ENCODE measurements at regions not wholly inside any gene's neighbourhood (a gene's known extent, or its start where the extent isn't known, plus 50 kb on each side); places are given as distances from the start of the nearest gene placed in this dataset.

DNA sequence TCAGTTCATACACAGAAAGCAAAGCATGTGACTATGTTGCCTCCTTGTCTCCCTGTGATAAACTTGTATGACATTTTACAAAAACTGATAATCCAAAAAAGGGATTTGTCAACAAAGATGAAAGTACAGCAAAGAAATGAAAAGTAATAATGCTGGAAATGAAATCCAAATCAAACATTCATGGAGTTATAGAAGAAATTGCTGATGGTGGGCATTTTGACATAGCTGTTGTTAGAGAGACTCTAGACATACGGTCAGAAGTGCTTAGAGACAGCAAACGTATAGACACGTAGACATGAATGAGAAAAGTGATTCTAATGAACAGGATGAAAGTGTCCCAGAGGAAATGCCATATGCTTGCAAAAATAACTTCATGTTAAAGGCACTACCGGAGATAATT lies 186.9 kb upstream of the RGMB start:
- H4K20me1 ChIP-seq (ENCODE audit: insufficient read depth, poor library complexity, severe bottlenecking) = no peaks in the 10 kb centered on the region
- no peak overlapping the region for H2AFZ ChIP-seq
- H3K4me1 ChIP-seq (ENCODE audit: insufficient read depth) = peaks cover 4% of the 10 kb centered on the region
- no peaks in the 10 kb centered on the region for H3K9me2 ChIP-seq (replicated peaks; ENCODE audit: insufficient read depth)
- no peak overlapping the region for H3K4me3 ChIP-seq
- H3K27ac ChIP-seq = no peak overlapping the region
- H3K36me3 ChIP-seq (replicated peaks; ENCODE audit: insufficient read depth, low read depth) = no peaks in the 10 kb centered on the region
- TF ChIP-seq, protein P1, sequence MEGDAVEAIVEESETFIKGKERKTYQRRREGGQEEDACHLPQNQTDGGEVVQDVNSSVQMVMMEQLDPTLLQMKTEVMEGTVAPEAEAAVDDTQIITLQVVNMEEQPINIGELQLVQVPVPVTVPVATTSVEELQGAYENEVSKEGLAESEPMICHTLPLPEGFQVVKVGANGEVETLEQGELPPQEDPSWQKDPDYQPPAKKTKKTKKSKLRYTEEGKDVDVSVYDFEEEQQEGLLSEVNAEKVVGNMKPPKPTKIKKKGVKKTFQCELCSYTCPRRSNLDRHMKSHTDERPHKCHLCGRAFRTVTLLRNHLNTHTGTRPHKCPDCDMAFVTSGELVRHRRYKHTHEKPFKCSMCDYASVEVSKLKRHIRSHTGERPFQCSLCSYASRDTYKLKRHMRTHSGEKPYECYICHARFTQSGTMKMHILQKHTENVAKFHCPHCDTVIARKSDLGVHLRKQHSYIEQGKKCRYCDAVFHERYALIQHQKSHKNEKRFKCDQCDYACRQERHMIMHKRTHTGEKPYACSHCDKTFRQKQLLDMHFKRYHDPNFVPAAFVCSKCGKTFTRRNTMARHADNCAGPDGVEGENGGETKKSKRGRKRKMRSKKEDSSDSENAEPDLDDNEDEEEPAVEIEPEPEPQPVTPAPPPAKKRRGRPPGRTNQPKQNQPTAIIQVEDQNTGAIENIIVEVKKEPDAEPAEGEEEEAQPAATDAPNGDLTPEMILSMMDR (IDR thresholded peaks at IDR 0.05; ENCODE audit: poor library complexity) = no peak
- no peak for TF ChIP-seq EZH2phosphoT487 (IDR thresholded peaks at IDR 0.05; ENCODE audit: low read depth, severe bottlenecking, unreplicated experiment)
- no peak for TF ChIP-seq EZH2 (IDR thresholded peaks at IDR 0.05; ENCODE audit: borderline replicate concordance)
- no peak overlapping the region for H3K4me2 ChIP-seq
- no peak for DNase-seq (ENCODE audit: low spot score)
- no peaks in the 10 kb centered on the region for H3K79me2 ChIP-seq
- WGBS (ENCODE audit: low lambda C conversion rate, missing lambda C conversion rate) = 82% methylated on average over 4 of the region's 4 CpGs
- no peaks in the 10 kb centered on the region for H3K27me3 ChIP-seq
- H3K9me3 ChIP-seq (ENCODE audit: low read depth) = no peaks in the 10 kb centered on the region

DNA sequence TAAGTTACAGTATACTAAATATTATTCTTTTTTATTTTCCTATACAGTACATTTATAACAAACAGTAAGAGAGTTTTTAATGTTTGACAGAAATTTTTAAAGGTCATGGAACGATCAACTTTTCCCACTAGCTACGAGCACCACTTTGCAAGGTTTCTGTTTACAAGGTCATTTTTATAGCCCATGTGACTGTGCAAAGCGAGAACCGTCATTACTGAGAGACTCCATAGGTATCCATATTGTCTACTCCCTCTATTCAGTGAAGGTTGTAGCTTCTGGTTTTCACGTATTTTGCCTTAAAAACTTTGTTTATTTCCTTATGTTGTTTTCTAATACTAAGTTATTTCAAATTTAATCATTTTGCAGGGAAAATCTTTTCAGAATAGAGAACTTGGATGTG lies 186.3 kb upstream of the RGMB start:
- H3K27me3 ChIP-seq = no peaks in the 10 kb centered on the region
- TF ChIP-seq, protein P1 (IDR thresholded peaks at IDR 0.05; ENCODE audit: poor library complexity) = no peak
- no peak for TF ChIP-seq EZH2phosphoT487 (IDR thresholded peaks at IDR 0.05; ENCODE audit: low read depth, severe bottlenecking, unreplicated experiment)
- TF ChIP-seq EZH2 (IDR thresholded peaks at IDR 0.05; ENCODE audit: borderline replicate concordance) = no peak
- peaks cover 4% of the 10 kb centered on the region for H3K4me1 ChIP-seq (ENCODE audit: insufficient read depth)
- no peak overlapping the region for H3K4me3 ChIP-seq
- no peaks in the 10 kb centered on the region for H3K9me3 ChIP-seq (ENCODE audit: low read depth)
- no peak for DNase-seq (ENCODE audit: low spot score)
- no peaks in the 10 kb centered on the region for H3K9me2 ChIP-seq (replicated peaks; ENCODE audit: insufficient read depth)
- WGBS (ENCODE audit: low lambda C conversion rate, missing lambda C conversion rate) = 62% methylated on average over 5 of the region's 5 CpGs
- no peaks in the 10 kb centered on the region for H3K79me2 ChIP-seq
- H2AFZ ChIP-seq = no peak overlapping the region
- H3K27ac ChIP-seq = no peak overlapping the region
- H3K4me2 ChIP-seq = no peak overlapping the region
- no peaks in the 10 kb centered on the region for H3K36me3 ChIP-seq (replicated peaks; ENCODE audit: insufficient read depth, low read depth)
- H4K20me1 ChIP-seq (ENCODE audit: insufficient read depth, poor library complexity, severe bottlenecking) = no peaks in the 10 kb centered on the region

DNA sequence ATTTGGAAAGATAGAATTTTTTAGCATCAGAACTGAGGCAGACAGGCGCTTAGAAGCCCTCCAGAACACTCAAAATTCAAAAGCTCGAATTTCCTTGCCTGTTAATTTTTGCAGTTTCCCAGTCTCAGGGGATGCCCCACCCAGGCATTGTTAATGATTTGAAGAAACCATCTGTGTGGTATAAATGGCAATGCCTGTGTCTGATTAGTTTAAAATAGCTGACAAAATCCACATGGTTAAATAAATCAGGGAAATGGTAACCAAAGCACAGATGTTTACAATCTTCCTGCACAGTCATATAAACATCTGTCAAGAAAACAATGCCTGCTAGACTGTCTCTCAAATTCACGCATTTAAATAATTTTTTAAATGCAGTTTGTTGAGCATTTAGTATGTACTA lies 185.2 kb upstream of the RGMB start:
- H4K20me1 ChIP-seq (ENCODE audit: insufficient read depth, poor library complexity, severe bottlenecking) = no peaks in the 10 kb centered on the region
- no peak overlapping the region for H3K4me3 ChIP-seq
- H3K36me3 ChIP-seq (replicated peaks; ENCODE audit: insufficient read depth, low read depth) = no peaks in the 10 kb centered on the region
- H3K9me2 ChIP-seq (replicated peaks; ENCODE audit: insufficient read depth) = no peaks in the 10 kb centered on the region
- H3K27me3 ChIP-seq = no peaks in the 10 kb centered on the region
- TF ChIP-seq EZH2 (IDR thresholded peaks at IDR 0.05; ENCODE audit: borderline replicate concordance) (no peak), EZH2phosphoT487 (IDR thresholded peaks at IDR 0.05; ENCODE audit: low read depth, severe bottlenecking, unreplicated experiment) (no peak)
- TF ChIP-seq, protein P1 (IDR thresholded peaks at IDR 0.05; ENCODE audit: poor library complexity) = no peak
- H3K4me1 ChIP-seq (ENCODE audit: insufficient read depth) = peaks cover 4% of the 10 kb centered on the region
- H2AFZ ChIP-seq = no peak overlapping the region
- DNase-seq (ENCODE audit: low spot score) = no peak
- 47% methylated on average over 3 of the region's 3 CpGs for WGBS (ENCODE audit: low lambda C conversion rate, missing lambda C conversion rate)
- no peaks in the 10 kb centered on the region for H3K9me3 ChIP-seq (ENCODE audit: low read depth)
- no peak overlapping the region for H3K4me2 ChIP-seq
- no peak overlapping the region for H3K27ac ChIP-seq
- no peaks in the 10 kb centered on the region for H3K79me2 ChIP-seq

DNA sequence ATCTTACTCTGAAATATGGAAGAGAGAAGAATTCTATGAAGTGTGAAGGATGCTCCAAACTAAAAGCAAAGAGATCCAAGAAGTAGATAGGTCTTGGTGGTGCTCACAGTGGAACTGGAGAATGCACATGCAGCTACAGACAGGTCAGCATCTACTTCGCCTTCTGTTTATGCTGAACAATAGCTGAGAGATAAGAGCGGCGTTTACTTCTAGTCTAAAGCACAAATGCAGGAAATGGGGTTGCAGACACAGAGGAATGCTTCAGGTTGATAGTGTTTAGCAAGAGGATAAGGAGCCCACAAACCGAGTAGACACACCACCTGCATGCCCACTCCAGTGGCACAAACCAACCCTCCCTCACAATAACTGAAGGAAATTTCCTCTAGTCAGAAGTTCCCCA lies 180.0 kb upstream of the RGMB start:
- H3K9me2 ChIP-seq (replicated peaks; ENCODE audit: insufficient read depth) = no peaks in the 10 kb centered on the region
- DNase-seq (ENCODE audit: low spot score) = no peak
- no peak overlapping the region for H2AFZ ChIP-seq

More for the DNA sequence above, 180.0 kb upstream of the RGMB start:
- Histone ChIP-seq H3K36me3 (replicated peaks; ENCODE audit: insufficient read depth, low read depth) (no peaks in the 10 kb centered on the region), H3K9me3 (ENCODE audit: low read depth) (no peaks in the 10 kb centered on the region), H3K79me2 (no peaks in the 10 kb centered on the region), H4K20me1 (ENCODE audit: insufficient read depth, poor library complexity, severe bottlenecking) (no peaks in the 10 kb centered on the region), H3K4me2 (no peak overlapping the region), H3K4me3 (no peak overlapping the region), H3K27ac (no peak overlapping the region), H3K4me1 (ENCODE audit: insufficient read depth) (no peaks in the 10 kb centered on the region), H3K27me3 (no peaks in the 10 kb centered on the region)
- 29% methylated on average over 4 of the region's 4 CpGs for WGBS (ENCODE audit: low lambda C conversion rate, missing lambda C conversion rate)
- TF ChIP-seq EZH2 (IDR thresholded peaks at IDR 0.05; ENCODE audit: borderline replicate concordance) (no peak), EZH2phosphoT487 (IDR thresholded peaks at IDR 0.05; ENCODE audit: low read depth, severe bottlenecking, unreplicated experiment) (no peak)
- TF ChIP-seq, protein P1 (IDR thresholded peaks at IDR 0.05; ENCODE audit: poor library complexity) = no peak
